Body of pancreas (tissue), 4 donors: ENCODE measurements at regions not wholly inside any gene's neighbourhood (a gene's known extent, or its start where the extent isn't known, plus 50 kb on each side); places are given as distances from the start of the nearest gene placed in this dataset.

Experiments
- POLR2A ChIP-seq, 3 donors: fragments of 450-650 bp; IDR thresholded peaks; one replicate each; pipeline ENCODE4 v1.6.1; 2016; ENCODE audit warnings: antibody characterized with exemption in 3 of 3, mild to moderate bottlenecking in 2 of 3
- TF ChIP-seq, protein P1 (sequence below), 7 experiments: fragments of 450-650 bp in 4 of 7; fragments of 200-600 bp in 3 of 7; sonication (generic) in 3 of 7; IDR thresholded peaks; one replicate each; pipeline ENCODE4 v1.5.1; 2016 to 2019; ENCODE audit warnings: antibody characterized with exemption in 7 of 7

GRCh38 chr4:125235971-125236370 is 78.8 kb upstream of the FAT4 start:
- TF ChIP-seq, protein P1, sequence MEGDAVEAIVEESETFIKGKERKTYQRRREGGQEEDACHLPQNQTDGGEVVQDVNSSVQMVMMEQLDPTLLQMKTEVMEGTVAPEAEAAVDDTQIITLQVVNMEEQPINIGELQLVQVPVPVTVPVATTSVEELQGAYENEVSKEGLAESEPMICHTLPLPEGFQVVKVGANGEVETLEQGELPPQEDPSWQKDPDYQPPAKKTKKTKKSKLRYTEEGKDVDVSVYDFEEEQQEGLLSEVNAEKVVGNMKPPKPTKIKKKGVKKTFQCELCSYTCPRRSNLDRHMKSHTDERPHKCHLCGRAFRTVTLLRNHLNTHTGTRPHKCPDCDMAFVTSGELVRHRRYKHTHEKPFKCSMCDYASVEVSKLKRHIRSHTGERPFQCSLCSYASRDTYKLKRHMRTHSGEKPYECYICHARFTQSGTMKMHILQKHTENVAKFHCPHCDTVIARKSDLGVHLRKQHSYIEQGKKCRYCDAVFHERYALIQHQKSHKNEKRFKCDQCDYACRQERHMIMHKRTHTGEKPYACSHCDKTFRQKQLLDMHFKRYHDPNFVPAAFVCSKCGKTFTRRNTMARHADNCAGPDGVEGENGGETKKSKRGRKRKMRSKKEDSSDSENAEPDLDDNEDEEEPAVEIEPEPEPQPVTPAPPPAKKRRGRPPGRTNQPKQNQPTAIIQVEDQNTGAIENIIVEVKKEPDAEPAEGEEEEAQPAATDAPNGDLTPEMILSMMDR (IDR thresholded peaks at IDR 0.05), result no peak
- TF ChIP-seq POLR2A (IDR thresholded peaks at IDR 0.05), result no peak
